BLaER1 treated with 17β-estradiol and CSF1 and Interleukin-3, amounts not matched to agents 10 nM and 100 nM (cell line): ENCODE measurements at regions not wholly inside any gene's neighbourhood (a gene's known extent, or its start where the extent isn't known, plus 50 kb on each side); places are given as distances from the start of the nearest gene placed in this dataset.

Source experiments
- H3K27ac ChIP-seq, 11 experiments: shearing (Covaris generic); formaldehyde crosslinking; 2 replicates each; pipeline ENCODE4 v1.8.1; 2022
- H3K27me3 ChIP-seq, 11 experiments: shearing (Covaris generic); formaldehyde crosslinking; 2 replicates each; pipeline ENCODE4 v1.8.1; 2022
- H3K36me3 ChIP-seq, 11 experiments: shearing (Covaris generic); formaldehyde crosslinking; 2 replicates each; pipeline ENCODE4 v1.8.1; 2022
- H3K4me1 ChIP-seq, 10 experiments: shearing (Covaris generic); formaldehyde crosslinking; 2 replicates each; pipeline ENCODE4 v1.8.1; 2022
- H3K4me2 ChIP-seq, 11 experiments: shearing (Covaris generic); formaldehyde crosslinking; 2 replicates each; pipeline ENCODE4 v1.8.1; 2022
- H3K4me3 ChIP-seq, 10 experiments: shearing (Covaris generic); formaldehyde crosslinking; 2 replicates each; pipeline ENCODE4 v1.8.1; 2022
- H3K9ac ChIP-seq, 11 experiments: shearing (Covaris generic); formaldehyde crosslinking; 2 replicates each; pipeline ENCODE4 v1.8.1; 2022
- H3K9me3 ChIP-seq, 11 experiments: shearing (Covaris generic); formaldehyde crosslinking; replicated peaks in 1 of 11; 2 replicates each; pipeline ENCODE4 v1.8.1; 2022
- H4K20me1 ChIP-seq, 11 experiments: shearing (Covaris generic); formaldehyde crosslinking; 2 replicates each; pipeline ENCODE4 v1.8.1; 2022
- Cebpa-rat ChIP-seq, 11 experiments: shearing (Covaris generic); IDR thresholded peaks; 2 replicates each; pipeline ENCODE4 v1.8.1; 2022

- no peak for TF ChIP-seq Cebpa-rat (IDR thresholded peaks at IDR 0.05)
- Histone ChIP-seq H3K27ac (no peak overlapping the region), H3K4me3 (no peak overlapping the region), H3K4me2 (no peak overlapping the region), H3K9ac (no peak overlapping the region), H3K9me3 (peaks cover 35 to 49% (median 42%) of the 10 kb centered on the region in 11 experiments), H3K36me3 (0 out of 22 replicates have a peak, but pooled peaks cover 0 to 5% (median 0%) of the 10 kb centered on the region in 11 experiments), H4K20me1 (no peaks in the 10 kb centered on the region), H3K4me1 (no peaks in the 10 kb centered on the region), H3K27me3 (no peaks in the 10 kb centered on the region)
Observed at GRCh38 chr1:65741993-65742392, 50.7 kb upstream of the PDE4B start.
